Posterior cingulate gyrus (tissue), 11 donors: ENCODE measurements at regions not wholly inside any gene's neighbourhood (a gene's known extent, or its start where the extent isn't known, plus 50 kb on each side); places are given as distances from the start of the nearest gene placed in this dataset.
"Not testable (repeated sequence)": the region's sequence is repeated elsewhere in the genome, so short reads cannot be mapped to it uniquely, and the experiment has no call there.

Experiments used
- DNase-seq, 10 donors: peaks; one replicate each; pipeline versions ENCODE4 v3.0.0 to v3.0.0-alpha.2; 2020 to 2021; ENCODE audit warnings: mixed read lengths in 3 of 10
- intact Hi-C: fragments of 100-400 bp; cut with DNase I; formaldehyde crosslinking; loops from one replicate; pipeline ENCODE4 v1.15.1; 2023

DNA sequence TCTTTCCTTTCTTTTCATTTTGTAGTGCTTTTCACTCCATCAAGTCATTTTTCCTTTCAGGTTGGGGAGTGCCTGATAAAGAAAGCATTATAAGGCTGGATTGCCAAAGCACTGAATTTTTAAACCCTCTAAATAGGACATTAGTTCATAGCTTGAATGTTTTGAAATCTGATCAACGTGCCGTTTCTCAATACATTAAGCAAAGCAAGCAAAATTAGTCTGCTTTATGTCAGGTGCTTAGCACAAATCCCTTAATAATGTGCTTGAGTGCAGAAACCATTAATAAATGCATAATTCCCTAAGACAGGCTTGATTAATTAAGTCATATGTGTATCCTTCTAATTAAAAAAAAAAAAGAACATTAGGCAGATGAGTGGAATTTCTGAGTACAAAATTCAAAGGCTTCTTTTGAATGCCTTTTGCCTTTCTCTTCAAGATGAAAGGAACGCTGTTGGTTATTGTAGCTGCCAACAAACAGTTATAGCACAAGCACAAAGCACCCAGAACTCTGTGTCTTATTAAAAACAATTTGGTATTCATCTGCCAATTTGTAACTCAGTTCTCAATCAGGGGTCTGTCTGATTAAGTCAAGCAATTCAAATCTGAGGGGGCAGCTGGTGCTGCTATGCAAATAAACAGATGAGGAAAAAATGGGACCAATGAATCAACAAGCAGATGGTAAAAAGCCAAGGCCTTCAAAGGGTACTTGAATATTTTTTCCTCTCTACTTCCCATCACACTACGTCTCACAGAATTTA lies 233.7 kb downstream of the TLE1 start:
- intact Hi-C loops = no loop called here
- no peak for DNase-seq

GRCh38 chr9:81445331-81445921 lies 243.9 kb downstream of the TLE1 start:
- DNase-seq = no peak
- intact Hi-C loops = no loop called here

DNA sequence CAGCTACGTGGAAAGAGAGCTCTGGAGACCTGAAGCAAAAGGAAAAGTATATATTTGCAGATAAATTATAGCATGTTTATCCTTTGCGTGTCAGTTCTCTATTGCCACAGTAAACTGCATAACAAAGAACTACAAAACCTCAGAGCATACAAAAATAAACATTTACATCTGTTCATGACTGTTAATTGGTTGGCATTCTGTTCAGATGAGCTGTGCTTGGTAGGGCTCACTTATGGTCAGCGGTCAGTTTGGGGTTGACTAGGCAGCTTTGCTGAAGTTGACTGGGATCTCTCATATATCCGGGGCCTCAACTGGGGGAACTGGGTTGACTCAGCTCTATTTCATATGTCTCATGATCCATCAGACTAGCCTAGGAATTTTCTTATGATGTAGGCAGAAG lies 257.7 kb downstream of the TLE1 start:
- intact Hi-C loops = no loop called here
- no peak for DNase-seq

GRCh38 chr9:81430727-81431126 lies 258.6 kb downstream of the TLE1 start:
- intact Hi-C loops = no loop called here
- DNase-seq = no peak

DNA sequence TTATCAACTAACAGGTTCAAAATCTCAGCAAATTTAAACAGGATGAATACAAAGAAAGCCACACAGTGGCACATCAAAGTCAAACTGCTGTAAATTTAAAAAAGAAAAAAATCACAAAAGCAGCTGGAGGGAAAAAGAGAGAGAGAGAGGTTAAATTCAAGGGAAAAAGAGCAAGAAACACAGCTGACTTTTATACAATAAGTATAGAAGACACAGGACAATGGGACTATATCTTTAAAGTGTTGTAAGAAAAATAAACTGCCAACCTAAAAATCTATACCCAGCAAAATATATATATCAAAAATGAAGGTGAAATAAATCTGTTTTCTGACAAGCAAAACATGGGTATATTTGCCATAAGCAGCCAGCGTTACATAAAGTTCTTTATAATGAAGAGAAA lies 261.5 kb downstream of the TLE1 start:
- DNase-seq = no peak
- intact Hi-C loops = no loop called here

GRCh38 chr9:81424431-81424830 lies 264.9 kb downstream of the TLE1 start:
- no peak for DNase-seq
- intact Hi-C loops = no loop called here

DNA sequence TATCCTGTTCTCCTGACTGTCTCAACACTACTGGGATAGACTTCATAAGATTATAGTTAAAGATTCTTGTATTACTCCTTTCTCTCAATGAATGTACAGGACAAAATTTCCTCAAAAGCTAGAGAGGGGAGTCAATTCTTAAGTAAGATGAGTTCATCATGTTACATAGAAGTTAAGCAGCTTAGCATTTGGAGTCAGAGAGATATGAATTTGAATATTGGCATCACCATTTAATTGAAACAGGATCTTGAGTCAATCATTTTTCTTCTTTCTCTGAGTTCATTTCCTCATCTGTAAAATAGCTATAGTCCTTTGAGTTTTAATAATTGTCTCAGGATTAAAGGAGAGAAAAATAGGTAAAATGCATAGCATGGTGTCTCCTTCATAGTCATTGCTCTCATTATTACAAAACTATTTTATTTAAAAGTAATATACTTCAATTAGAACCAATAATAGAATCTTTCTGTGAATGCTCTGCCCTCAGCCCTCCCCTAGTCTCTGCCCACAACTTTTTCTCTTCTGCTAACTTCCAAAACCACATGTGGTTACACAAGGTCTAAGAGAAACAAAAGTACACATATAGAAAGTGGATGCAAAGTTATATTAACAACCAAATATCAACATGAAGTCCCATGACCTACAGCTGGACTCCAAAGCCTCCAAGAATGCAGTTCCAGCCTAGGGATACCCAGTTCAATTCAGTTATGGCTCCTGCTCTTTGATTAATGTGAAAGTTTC lies 265.6 kb downstream of the TLE1 start:
- intact Hi-C loops = no loop called here
- DNase-seq = no peak

DNA sequence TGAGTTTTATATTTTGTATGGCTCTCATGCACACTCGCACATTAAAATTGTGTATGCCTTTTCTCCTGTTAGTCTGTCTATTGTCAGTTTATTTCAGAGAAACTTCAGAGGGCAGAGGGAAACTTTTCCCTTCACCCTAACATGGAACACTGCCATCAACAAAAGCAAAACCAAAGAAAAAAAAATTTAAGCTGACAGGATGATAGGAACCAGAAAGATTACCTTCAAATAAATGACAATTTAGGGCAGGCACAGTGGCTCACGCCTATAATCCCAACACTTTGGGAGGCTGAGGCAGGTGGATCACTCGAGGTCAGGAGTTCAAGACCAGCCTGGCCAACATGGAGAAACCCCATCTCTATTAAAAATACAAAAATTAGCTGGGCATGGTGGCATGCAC lies 268.3 kb downstream of the TLE1 start:
- DNase-seq, intact Hi-C loops: not testable (repeated sequence)

DNA sequence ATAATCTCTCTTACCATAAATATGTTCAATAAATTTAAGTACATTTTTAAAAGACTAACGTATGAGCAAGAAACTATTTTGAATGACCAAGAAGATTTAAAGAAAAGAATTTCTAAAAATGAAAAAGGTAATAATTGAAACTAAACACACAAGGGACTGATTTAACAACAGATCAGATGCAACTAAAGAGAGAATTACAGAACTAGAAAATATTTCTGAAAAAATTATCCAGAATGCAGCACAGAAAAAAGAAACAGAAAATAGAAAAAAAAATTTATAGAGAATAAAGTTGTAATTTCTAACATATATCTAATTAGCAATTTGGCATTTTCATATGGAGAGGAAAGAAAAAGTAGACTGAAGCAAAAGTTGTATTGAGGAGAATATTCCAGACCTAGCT lies 269.3 kb downstream of the TLE1 start:
- no peak for DNase-seq
- intact Hi-C loops = no loop called here

- no peak for DNase-seq
- intact Hi-C loops = no loop called here
Observed at GRCh38 chr9:81417941-81418340, 271.4 kb downstream of the TLE1 start.

DNA sequence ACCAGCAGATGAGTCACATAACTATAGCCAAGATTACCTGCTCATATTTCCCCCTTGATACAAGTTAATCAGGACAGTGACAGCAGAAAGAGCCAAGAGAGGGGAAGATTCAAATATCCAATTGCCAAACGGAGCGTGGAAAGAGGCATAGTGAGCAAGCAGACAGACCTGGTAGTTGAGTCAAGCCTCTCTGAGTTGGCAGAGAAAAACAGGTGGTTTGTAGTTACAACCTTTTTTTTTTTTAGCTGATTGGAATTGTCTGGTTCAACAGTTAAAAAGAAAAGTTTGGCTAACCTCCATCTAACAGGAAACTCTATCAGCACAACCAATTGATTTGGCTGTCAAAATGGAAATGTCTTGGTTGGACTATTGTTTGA lies 272.1 kb downstream of the TLE1 start:
- DNase-seq = no peak
- intact Hi-C loops = no loop called here

GRCh38 chr9:81416476-81417298 lies 272.7 kb downstream of the TLE1 start:
- intact Hi-C loops = no loop called here
- no peak for DNase-seq

- intact Hi-C loops = no loop called here
Observed at GRCh38 chr9:81414836-81415235, 274.5 kb downstream of the TLE1 start.

GRCh38 chr9:81411961-81412360 lies 277.4 kb downstream of the TLE1 start:
- intact Hi-C loops = no loop called here
- no peak for DNase-seq

More at GRCh38 chr9:81414836-81415235, 274.5 kb downstream of the TLE1 start:
- DNase-seq = no peak

DNA sequence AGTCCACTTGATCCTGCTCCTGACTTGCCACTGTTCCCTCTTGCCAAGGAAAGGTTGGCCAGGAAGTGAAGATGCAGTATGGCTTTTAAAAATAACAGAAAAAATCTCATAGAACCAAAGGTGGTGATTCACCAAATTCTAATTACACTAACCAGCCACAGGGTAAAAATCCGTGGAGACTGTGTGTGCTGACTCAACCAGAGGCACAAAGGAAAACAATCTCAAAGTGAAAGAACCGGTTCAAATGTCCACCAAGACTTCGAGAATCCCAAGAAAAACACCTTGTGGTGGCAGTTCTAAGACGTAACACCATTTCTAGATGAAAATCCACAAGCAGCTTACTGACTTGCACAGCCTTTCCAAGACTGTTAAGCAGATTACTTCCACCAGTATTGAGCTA lies 279.1 kb downstream of the TLE1 start:
- intact Hi-C loops = no loop called here
- no peak for DNase-seq

DNA sequence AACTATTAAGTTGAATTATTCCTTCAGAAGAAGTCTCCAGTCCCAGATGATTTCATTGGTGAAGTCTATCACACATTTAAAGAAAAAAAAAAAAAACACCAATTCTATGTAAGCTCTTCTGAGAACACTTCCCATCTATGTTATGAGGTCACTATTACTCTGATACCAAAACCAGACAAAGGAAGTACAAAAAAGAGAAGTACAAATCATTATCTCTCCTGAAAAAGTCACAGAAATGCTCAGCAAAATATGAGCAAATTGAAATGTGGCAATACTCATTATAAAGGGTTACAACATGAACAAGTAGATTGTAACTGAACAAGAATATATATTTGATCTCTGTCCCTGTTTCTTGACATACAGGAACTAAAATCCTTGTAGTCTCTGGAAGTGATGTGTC lies 280.4 kb downstream of the TLE1 start:
- intact Hi-C loops = no loop called here
- DNase-seq = no peak

GRCh38 chr9:81404931-81405598 lies 284.3 kb downstream of the TLE1 start:
- DNase-seq = no peak
- intact Hi-C loops = no loop called here

- no peak for DNase-seq
- intact Hi-C loops = no loop called here
Observed at GRCh38 chr9:81397481-81398381, 291.6 kb downstream of the TLE1 start.

DNA sequence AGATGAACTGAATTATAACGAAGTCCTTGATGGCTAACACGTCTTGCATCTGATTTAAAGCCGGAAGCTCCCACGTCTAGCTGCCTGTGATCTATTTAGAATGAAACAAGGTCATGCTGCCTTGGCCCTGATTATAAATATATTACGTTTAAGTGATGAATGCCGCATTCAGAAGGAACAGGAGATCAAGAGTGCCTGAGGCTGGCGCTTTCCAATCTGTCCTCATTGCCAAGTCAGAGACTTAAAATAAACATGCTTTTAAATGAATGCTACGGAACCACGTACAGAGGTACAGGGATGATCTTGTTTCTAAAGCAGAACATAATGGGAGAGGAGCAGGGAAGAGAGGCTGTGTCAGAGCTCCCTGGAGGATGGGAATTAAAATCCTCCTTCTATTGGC lies 292.8 kb downstream of the TLE1 start:
- intact Hi-C loops = no loop called here
- no peak for DNase-seq

DNA sequence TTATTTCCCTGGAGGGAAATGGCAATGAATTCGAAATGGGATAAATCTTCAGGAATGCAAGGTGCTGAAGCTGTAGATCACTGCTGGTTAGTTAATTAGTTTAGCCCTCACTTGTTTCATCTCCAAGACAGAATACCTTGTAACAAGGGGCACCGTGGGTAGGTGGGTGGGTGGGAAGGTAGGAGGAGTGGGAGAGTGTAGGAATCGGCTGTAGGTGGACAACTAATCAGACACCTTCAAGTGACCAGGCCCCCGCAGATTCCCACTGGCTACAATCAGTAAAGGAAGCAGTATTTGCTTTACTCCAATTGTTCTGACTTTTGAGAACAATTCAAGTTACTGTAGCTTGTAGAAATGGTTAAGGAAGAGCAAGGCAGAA lies 293.7 kb downstream of the TLE1 start:
- intact Hi-C loops = no loop called here
- no peak for DNase-seq
